SK-N-DZ (cell line): ENCODE measurements at regions not wholly inside any gene's neighbourhood (a gene's known extent, or its start where the extent isn't known, plus 50 kb on each side); places are given as distances from the start of the nearest gene placed in this dataset.

Source experiments
- DNase-seq: peaks from one replicate; pipeline ENCODE4 v3.0.0-alpha.2; 2015; ENCODE audit warnings: low spot score

DNA sequence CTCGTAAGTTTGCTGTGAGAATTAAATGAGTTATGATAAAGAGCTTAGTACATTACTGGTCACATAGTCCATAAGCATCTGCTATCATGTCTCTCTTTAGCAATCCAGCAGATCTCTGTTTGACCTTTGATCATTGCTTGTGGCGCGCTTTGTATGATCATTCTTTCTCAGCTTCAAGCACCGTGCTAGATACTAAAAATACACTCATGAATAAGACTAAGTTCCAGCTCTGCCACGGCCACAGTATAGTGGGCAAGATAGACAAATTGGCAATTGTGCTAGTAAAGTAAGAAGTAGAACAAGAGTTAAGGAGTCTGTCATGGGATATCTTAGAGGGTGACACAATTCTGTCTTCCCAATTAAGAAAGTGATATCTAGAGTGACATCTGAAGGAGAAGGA lies 75.2 kb upstream of the ADGRF1 start:
- DNase-seq, result no peak

GRCh38 chr6:47116606-47117005 lies 74.5 kb upstream of the ADGRF1 start:
- DNase-seq, result no peak

DNA sequence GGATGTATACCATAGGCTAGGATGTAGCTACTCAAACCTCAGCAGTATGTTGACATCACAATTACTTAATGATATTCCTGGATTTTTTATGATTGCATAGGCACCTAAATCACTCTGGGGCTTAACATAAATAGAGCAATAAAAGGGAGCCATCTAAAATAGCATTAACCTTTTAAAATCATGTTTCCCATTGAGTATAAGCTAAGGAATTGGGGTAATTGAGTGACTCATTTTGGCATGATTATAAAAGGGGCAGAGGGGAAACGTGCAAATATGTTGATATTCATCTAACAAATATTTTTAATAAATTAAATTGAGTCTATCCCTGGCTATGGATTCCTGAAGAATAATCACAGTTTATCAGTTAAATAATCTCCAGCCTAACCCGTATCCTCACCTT lies 74.0 kb upstream of the ADGRF1 start:
- no peak for DNase-seq

DNA sequence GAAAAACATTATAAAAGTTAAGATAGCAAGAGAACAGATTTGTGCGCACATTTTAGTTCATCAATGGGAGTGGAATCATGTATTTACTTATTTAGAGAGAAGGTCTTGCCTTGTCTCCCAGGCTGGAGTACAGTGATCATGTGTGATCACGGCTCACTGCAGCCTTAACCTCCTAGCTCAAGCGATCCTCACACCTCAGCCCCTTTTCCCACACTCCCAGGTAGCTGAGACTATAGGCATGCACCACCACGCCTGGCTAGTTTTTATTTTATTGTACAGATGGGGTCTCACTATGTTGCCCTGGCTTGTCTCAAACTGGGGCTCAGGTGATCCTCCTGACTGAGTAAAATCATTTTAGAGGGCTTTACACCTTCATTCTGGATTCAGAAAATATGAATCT lies 72.3 kb upstream of the ADGRF1 start:
- no peak for DNase-seq

- no peak for DNase-seq
These were observed 70.2 kb upstream of the ADGRF1 start for GRCh38 chr6:47112317-47112716.

DNA sequence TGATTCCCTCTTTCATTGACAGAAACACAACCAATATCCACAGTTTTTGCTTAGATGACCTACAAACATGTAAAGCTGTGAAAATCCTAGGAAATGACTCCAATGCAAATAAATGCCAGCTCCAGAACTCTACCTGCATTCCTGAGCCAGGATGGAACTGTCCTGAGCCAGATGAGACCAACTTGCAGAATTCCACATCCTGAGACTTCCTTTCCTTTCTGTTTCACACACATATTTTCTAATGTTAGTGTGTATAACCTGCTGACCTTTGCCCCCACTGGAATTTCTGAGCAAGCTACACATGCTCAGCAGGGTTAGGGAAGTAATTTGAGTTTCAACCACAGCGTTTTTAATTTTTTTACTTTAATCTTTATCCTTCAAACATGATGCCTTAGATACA lies 69.6 kb upstream of the ADGRF1 start:
- DNase-seq, result no peak

GRCh38 chr6:47109281-47109680 lies 67.1 kb upstream of the ADGRF1 start:
- DNase-seq, result no peak

DNA sequence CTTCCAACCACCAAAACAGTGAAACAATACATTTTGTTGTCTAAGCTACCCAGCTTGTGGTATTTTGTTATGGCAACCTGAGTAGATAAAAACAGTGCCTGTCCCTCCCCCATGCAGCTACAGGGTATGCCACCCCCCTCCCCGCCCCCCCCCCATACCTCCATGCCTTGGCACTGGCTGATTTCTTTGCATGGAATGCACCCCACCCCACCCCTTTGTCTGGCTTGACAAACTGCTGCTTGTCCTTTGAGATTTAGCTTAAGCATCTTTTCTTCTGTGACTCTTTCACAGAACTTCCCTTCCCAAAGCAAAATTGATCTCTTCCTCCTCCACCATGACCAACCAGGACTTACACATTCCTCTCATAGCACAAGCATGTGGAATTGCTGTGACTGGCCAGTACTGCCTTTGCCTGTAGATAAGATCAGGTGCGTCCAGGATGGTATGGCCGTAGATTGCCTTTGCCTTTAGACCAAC lies 64.6 kb upstream of the ADGRF1 start:
- peak; percentile 14 for DNase-seq

GRCh38 chr6:47106216-47106615 lies 64.1 kb upstream of the ADGRF1 start:
- peak; percentile 13 for DNase-seq

DNA sequence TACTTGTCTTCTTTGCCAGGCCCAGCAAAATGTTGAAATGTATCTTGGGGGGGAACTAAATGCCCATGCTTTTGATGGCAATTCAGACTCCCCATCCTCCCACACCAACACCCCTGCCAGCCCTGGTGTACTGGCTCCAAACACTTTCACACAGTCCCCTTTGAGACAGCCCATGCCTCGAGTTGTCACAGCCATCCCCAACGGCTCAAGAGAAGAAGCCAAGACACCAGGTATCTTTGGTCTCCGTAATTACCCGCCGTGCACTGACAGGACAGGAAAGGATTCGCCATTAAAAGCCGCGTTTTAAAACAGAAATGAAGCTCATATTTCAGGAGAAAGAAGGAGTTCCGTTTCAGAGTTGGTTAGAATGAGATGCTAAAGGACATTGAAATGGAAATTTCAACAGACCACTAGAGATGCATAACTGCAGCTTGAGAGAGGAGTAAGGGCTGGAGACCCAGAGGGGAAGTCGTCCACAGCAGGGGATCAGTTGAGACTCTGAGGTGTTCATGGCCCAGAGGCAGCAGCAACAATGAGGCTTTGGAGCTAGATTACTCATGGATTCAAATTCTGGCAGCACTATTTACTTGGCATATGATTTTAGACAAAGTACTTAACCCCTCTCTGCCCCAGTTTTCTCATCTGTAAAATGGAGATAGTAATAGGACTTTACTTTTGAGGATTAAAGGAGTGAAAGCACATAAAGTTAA lies 63.5 kb upstream of the ADGRF1 start:
- no peak for DNase-seq

DNA sequence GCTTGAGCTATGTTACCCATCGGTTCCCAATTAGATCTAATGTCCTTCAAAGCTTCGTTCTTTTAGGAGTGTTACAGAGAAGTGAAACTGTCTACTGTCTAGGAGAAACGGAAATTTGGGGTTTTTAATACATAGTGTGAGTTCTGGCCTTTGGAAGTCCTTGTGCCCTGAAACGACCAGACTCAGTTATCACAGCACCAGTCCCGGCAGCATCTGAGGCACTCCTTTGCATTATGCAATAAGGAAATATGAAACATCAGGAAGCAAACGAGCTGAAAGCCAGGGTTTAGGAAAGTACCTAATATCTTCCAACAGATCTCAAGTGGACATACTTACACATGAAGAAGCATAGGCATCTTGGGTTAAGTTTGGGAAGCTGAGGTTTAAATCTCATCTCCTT lies 61.8 kb upstream of the ADGRF1 start:
- DNase-seq, result no peak

DNA sequence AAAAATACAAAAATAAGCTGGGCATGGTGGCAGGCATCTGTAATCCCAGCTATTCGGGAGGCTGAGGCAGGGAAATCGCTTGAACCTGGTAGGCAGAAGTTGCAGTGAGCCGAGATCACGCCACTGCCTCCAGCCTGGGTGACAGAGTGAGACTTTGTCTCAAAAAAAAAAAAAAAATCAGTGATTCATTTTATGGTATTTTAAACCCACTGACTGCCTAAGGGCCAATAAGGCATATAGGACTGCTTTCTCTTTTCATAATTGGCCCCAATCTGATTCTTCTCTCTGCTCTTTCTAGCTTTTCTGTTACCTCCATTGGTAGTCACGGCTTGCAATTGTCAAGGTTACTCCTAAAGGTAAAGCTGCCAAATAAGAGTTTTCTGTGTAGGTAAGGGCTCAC lies 60.2 kb upstream of the ADGRF1 start:
- DNase-seq, result no peak

DNA sequence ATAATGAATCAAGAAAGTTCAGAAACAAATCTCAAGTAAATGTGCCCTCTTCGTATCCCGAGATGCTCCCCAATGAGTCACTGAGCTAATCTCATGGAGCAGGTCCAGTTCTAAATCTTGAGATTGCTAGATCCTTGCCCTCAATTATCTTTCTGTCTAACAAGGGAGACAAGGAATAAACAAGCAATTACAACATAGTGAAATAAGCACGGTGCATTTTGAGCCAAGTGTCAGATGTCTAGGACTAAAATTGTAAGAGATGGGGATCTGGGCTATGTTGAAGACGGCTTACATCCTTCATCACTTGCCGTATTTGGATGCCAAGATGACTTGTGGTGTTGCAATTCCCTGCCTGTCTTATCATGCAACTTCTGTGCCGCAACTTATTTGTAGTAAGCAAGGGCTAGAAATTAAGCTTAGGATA lies 56.5 kb upstream of the ADGRF1 start:
- DNase-seq, result no peak

GRCh38 chr6:47097092-47097945 lies 55.2 kb upstream of the ADGRF1 start:
- peak; percentile 75 for DNase-seq

GRCh38 chr6:47096211-47096895 lies 54.2 kb upstream of the ADGRF1 start:
- DNase-seq, result no peak

- no peak for DNase-seq
These were observed 52.3 kb upstream of the ADGRF1 start for GRCh38 chr6:47094241-47094925.

- DNase-seq, result no peak
These were observed 51.0 kb upstream of the ADGRF1 start for GRCh38 chr6:47093169-47093568.

DNA sequence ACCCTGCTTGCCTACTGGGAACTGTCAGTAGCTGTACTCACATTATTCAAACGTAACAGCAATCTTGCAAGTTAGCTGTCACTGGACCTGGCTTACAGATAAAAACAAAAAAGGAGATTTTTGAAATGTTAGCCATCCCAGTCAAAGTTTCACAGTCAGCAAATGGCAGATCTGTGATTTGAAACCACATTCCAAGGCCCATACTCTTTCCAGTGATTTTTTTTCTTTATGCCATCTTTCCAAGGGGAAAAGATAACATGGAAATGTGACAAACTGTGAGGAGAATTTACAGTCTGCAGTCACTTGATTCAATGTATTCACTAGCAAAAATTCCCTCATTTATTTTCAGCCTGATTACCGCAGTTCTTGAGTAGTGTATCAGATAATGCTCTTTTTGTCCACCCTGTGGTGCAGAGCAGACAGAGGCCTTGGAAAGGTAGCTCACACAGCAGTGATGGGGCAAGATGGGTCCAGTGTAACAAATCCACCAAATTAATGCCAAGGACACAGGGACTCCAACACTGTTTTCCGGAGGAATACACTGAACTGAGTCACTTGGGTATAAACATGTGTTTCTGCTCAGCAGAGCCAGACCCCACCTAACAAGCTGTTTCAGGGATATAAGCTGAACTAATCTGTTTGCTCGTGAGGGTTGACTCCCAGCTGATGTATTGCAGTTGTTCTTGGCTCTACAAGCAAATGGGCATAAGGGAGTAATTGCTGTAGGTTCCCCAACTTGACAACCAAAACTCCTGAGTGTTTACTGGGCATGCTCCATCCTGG lies 49.9 kb upstream of the ADGRF1 start:
- DNase-seq, result no peak
